Motor neuron (in vitro differentiated cells): ENCODE measurements at regions not wholly inside any gene's neighbourhood (a gene's known extent, or its start where the extent isn't known, plus 50 kb on each side); places are given as distances from the start of the nearest gene placed in this dataset.
"Not testable (repeated sequence)": the region's sequence is repeated elsewhere in the genome, so short reads cannot be mapped to it uniquely, and the experiment has no call there.

Experiments used
- ATAC-seq, 8 experiments: fragments of 200-7000 bp; cut with Tn5 transposase; replicated peaks in 6 of 8; 2 replicates each; pipeline ENCODE4 v1.8.0; 2021; ENCODE audit warnings: mild to moderate bottlenecking in 8 of 8, moderate library complexity in 8 of 8
- H3K27ac ChIP-seq, 2 donors: fragments of 250-450 bp; sonication (Bioruptor Pico); 2 replicates each; pipeline ENCODE4 v1.9.0; 2021; ENCODE audit warnings: antibody characterized with exemption in 2 of 2, mild to moderate bottlenecking in 2 of 2, moderate library complexity in 1 of 2
- H3K4me1 ChIP-seq, 2 donors: fragments of 250-450 bp; sonication (Bioruptor Pico); replicated peaks in 1 of 2; 2 replicates each; pipeline ENCODE4 v1.6.1; 2021; ENCODE audit warnings: antibody characterized with exemption in 2 of 2, mild to moderate bottlenecking in 2 of 2, moderate library complexity in 1 of 2
- H3K4me3 ChIP-seq, 5 donors: fragments of 250-450 bp; sonication (Bioruptor Pico); 2 replicates each; pipeline ENCODE4 v1.9.0; 2021; ENCODE audit warnings: antibody characterized with exemption in 5 of 5, mild to moderate bottlenecking in 5 of 5, moderate library complexity in 4 of 5
- WGBS, 10 experiments: fragments of 450-650 bp; shearing (Covaris generic); methylation state at CpG; one replicate each; pipeline ENCODE4 v1.0.0; 2022; 5-methylcytosine and 5-hydroxymethylcytosine counted together
- in situ Hi-C, 9 experiments: fragments of 400-800 bp; cut with MboI; loops; one replicate each; pipeline ENCODE4 v1.15.0; 2021; ENCODE audit warnings: low sequenced_read_pairs in 9 of 9, low pct_unique_long_range_greater_than_20kb in 2 of 9; ENCODE audit not compliant: unreplicated experiment in 9 of 9

DNA sequence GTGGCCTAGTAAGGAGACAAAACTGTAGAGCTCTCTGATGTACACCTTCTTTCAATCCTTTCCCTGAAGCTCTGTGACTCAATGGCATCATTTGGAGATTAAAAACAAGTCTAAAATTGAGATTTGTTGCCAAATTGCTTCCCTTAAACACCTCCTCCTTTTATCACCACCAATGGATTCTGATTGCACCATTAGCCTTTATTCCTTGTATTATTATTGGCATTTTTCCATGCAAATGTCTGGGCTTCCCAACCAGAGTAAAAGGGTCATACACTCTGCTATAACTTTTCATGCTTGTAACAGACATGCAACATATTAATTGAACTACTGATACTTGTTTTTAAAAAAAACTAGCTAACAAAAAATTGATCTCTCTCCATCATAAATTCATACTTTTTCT lies 124.2 kb downstream of the CCDC34 start:
- H3K4me1 ChIP-seq: peaks cover 8 to 10% of the 10 kb centered on the region in 2 donors
- no peak overlapping the region for H3K4me3 ChIP-seq
- in situ Hi-C loops: loop anchor here in 1 of 9 experiments (25.0 kb wide), 1 partner anchor 98 kb away; no protein-coding TSS in a partner anchor
- no peak for ATAC-seq
- H3K27ac ChIP-seq: no peak overlapping the region

- in situ Hi-C loops: loop anchor here in 1 of 9 experiments (25.0 kb wide), 1 partner anchor 100 kb away; no protein-coding TSS in a partner anchor
- no peak for ATAC-seq
- Histone ChIP-seq H3K27ac (no peak overlapping the region), H3K4me1 (peaks cover 8 to 11% of the 10 kb centered on the region in 2 donors), H3K4me3 (no peak overlapping the region)
Observed at GRCh38 chr11:27237643-27238042, 125.4 kb downstream of the CCDC34 start.

DNA sequence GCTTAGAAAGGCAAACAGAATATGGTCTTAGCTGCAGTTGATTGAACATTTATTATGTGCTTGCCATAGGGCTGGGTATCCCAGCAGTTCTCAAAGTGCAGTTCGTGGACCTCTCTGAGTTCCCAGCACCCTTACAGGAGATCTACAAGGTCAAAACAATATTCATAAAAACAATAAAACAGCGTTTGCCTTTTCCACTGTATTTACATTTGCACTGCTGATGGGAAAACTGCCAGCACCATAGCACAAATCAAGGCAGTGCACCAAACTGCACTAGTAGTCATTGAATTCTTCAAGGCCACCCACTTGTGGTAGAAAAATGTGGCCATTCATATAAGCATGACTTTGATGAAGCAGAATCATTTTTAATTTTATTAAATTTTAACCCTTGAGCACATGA lies 128.1 kb downstream of the CCDC34 start:
- in situ Hi-C loops: loop anchor here in 1 of 9 experiments (25.0 kb wide), 1 partner anchor 102 kb away; no protein-coding TSS in a partner anchor
- no peak overlapping the region for H3K27ac ChIP-seq
- H3K4me3 ChIP-seq: no peak overlapping the region
- ATAC-seq: no peak
- WGBS, 10 experiments: 0 to 100% (median 77%) methylated on average over 1 to 2 of the region's 2 CpGs; no CpG with 5 or more reads in 1 of the 10 experiments
- H3K4me1 ChIP-seq: peaks cover 8 to 11% of the 10 kb centered on the region in 2 donors

GRCh38 chr11:27234043-27234668 lies 128.9 kb downstream of the CCDC34 start:
- 0 to 87% (median 65%) methylated on average over 3 to 8 of the region's 10 CpGs; no CpG with 5 or more reads in 2 of the 10 experiments for WGBS, 10 experiments
- peak overlapping the region in 1 of 2 donors; percentile 9 for H3K27ac ChIP-seq
- H3K4me3 ChIP-seq: no peak overlapping the region
- in situ Hi-C loops: loop anchor here in 1 of 9 experiments (25.0 kb wide), 1 partner anchor 103 kb away; no protein-coding TSS in a partner anchor
- peaks cover 8 to 11% of the 10 kb centered on the region in 2 donors for H3K4me1 ChIP-seq
- ATAC-seq: peak; percentile 77 to 95 (median 88)

DNA sequence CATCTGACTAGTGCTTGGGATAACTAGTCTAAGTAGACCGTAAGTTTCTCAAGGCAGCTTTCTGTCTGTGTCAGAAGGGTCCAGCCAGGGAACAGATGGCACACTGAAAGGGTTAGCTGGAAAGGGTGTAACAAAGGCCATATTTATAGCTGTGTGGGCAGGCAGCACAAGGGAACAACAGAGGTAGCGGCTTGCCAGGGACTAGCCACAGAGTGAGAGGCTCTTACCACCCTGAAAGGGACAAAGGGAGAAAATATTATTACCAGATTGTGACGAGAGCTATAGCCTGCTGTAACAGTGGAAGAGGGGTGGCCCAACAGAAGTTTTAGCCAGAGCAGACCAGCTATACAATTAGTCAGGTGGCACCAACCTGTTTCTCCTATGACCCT lies 129.4 kb downstream of the CCDC34 start:
- 0 to 89% (median 43%) methylated on average over 1 to 3 of the region's 3 CpGs for WGBS, 10 experiments
- peak overlapping the region in 1 of 2 donors; percentile 9 for H3K27ac ChIP-seq
- in situ Hi-C loops: loop anchor here in 1 of 9 experiments (25.0 kb wide), 1 partner anchor 104 kb away; no protein-coding TSS in a partner anchor
- ATAC-seq: peak in 7 of 8 experiments; percentile 9 to 78 (median 71)
- no peak overlapping the region for H3K4me3 ChIP-seq
- peaks cover 9 to 11% of the 10 kb centered on the region in 2 donors for H3K4me1 ChIP-seq

- peaks cover 18 to 21% of the 10 kb centered on the region in 2 donors for H3K4me1 ChIP-seq
- no peak overlapping the region for H3K27ac ChIP-seq
- in situ Hi-C loops: loop anchor here in 1 of 9 experiments (25.0 kb wide), 1 partner anchor 106 kb away; no protein-coding TSS in a partner anchor
- WGBS, 10 experiments: 0 to 91% (median 68%) methylated on average over 1 to 6 of the region's 6 CpGs
- H3K4me3 ChIP-seq: no peak overlapping the region
- no peak for ATAC-seq
Observed at GRCh38 chr11:27231530-27231929, 131.5 kb downstream of the CCDC34 start.

GRCh38 chr11:27230192-27230572 lies 132.8 kb downstream of the CCDC34 start:
- in situ Hi-C loops: loop anchor here in 1 of 9 experiments (25.0 kb wide), 1 partner anchor 107 kb away; no protein-coding TSS in a partner anchor
- WGBS, 10 experiments: 100% methylated on average over 1 of the region's 1 CpG; no CpG with 5 or more reads in 5 of the 10 experiments
- no peak for ATAC-seq
- Histone ChIP-seq H3K4me3 (no peak overlapping the region), H3K27ac (no peak overlapping the region), H3K4me1 (peaks cover 18 to 21% of the 10 kb centered on the region in 2 donors)

DNA sequence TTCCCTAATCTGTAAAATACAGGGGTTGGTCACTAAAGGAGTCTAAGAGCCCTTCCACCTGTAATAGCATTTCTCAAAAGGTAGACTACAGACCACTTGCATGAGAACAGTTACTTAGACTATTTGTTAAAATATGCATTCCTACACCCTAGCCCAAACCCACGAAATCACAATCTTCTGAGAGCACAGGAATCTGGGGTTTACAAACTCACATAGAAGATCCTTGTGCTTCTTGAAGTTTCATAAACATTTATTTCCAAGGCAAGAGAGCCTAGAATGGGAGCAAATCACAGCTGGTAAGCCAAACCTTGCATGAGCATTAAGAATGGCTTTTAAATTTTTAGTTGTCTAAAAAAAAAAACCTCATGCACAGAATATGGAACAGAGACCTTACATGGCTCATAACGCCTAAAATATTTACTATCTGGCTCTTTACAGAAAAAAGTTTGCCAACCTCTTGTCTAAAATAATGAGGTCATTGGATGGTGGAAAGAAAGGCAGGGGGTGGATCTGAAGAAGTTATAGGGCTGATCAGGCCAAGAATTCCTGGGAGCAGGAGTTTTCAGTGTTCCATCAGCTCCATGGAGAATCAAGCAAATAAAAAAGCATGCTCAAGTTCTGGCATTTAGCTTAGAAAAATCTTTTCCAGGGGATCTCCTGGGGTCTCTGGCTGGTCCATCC lies 133.4 kb downstream of the CCDC34 start:
- Histone ChIP-seq H3K27ac (no peak overlapping the region), H3K4me1 (peaks cover 15 to 21% of the 10 kb centered on the region in 2 donors), H3K4me3 (no peak overlapping the region)
- in situ Hi-C loops: loop anchor here in 1 of 9 experiments (25.0 kb wide), 1 partner anchor 108 kb away; no protein-coding TSS in a partner anchor
- 0 to 100% (median 93%) methylated on average over 1 to 2 of the region's 2 CpGs for WGBS, 10 experiments
- peak in 1 of 8 experiments; percentile 33 for ATAC-seq

- Histone ChIP-seq H3K27ac (no peak overlapping the region), H3K4me3 (no peak overlapping the region), H3K4me1 (peaks cover 8 to 14% of the 10 kb centered on the region in 2 donors)
- ATAC-seq: no peak
- WGBS, 10 experiments: 40 to 100% (median 76%) methylated on average over 1 to 2 of the region's 2 CpGs; no CpG with 5 or more reads in 2 of the 10 experiments
- in situ Hi-C loops: loop anchor here in 1 of 9 experiments (25.0 kb wide), 1 partner anchor 108 kb away; no protein-coding TSS in a partner anchor
Observed at GRCh38 chr11:27228906-27229290, 134.1 kb downstream of the CCDC34 start.

DNA sequence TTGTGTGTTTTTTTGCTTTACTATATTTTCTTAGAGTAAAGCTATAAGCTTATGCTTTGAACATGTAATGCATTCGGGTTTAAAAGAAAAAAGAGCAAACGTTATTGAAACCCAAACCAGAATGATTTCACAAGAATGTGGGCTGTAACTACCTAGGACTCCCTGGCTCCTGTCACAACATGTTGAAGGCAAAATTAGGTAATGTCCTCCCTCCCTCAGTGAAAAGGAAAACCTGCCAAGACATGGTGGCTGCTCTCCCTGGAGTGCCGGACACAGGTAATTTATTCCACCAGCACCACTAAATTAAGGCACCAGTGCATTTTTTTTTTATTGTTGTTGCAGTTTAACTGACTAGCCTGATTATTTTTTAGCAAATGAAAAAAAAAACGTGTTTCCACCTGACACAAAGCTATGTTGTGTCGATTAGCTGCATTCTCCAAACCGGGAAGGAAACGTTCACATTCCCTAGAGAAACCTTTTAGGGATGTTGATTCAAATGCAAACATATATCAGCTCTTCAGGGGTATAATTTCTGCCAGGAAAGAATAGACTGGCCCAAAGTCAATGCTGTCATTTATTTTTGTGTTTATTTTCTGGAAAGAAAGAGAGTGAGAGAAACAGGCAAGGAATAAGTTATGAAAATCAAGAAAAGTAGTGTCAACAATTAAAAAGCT lies 134.6 kb downstream of the CCDC34 start:
- Histone ChIP-seq H3K4me3 (no peak overlapping the region), H3K4me1 (peaks cover 7 to 13% of the 10 kb centered on the region in 2 donors), H3K27ac (no peak overlapping the region)
- ATAC-seq: no peak
- whole genome bisulfite sequencing, 10 experiments: 15 to 90% (median 40%) methylated on average over 2 to 7 of the region's 7 CpGs; no CpG with 5 or more reads in 1 of the 10 experiments
- in situ Hi-C loops: loop anchor here in 1 of 9 experiments (25.0 kb wide), 1 partner anchor 109 kb away; no protein-coding TSS in a partner anchor

DNA sequence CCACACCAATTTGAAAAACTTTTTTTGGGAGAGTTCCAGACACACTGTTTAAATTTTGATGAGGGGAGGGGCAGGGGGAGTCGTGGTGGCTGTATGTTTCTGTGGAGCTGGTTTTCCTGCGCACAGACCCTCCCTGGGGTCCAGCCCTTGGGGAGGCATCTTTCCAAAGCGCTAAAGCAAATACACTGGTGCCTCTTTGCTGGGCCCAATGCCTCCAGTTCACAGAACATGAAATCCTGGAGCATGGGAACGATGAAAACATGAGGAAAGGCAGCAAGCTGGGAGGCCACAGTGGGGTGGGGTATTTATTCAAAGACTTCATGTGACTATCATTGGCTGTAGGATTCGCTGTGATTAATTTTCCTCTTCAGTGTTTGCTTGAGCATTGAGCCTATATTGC lies 135.3 kb downstream of the CCDC34 start:
- H3K4me3 ChIP-seq: no peak overlapping the region
- peak in 4 of 8 experiments; percentile 16 to 67 (median 50) for ATAC-seq
- 50 to 89% (median 63%) methylated on average over 1 to 5 of the region's 5 CpGs for WGBS, 10 experiments
- in situ Hi-C loops: loop anchor here in 1 of 9 experiments (25.0 kb wide), 1 partner anchor 110 kb away; no protein-coding TSS in a partner anchor
- H3K27ac ChIP-seq: peak overlapping the region in 1 of 2 donors; percentile 44
- peaks cover 7 to 13% of the 10 kb centered on the region in 2 donors for H3K4me1 ChIP-seq

DNA sequence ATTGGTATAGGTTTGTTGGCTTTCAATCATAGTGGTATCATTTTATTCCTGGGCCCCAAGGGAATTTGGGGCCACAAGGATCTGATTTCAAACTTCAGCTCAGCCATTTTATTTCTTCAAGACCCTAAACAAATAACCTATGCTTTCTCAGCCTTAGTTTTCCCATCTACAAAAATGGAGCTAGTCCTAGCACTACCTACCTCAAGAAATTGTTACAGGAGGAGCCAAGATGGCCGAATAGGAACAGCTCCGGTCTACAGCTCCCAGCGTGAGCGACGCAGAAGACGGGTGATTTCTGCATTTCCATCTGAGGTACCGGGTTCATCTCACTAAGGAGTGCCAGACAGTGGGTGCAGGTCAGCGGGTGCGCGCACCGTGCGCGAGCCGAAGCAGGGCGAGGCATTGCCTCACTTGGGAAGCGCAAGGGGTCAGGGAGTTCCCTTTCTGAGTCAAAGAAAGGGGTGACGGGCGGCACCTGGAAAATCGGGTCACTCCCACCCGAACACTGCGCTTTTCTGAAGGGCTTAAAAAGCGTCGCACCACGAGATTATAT lies 143.5 kb downstream of the CCDC34 start:
- H3K4me3 ChIP-seq: peak overlapping the region; percentile 8 to 53 (median 46)
- peak in 3 of 8 experiments; percentile 29 to 59 (median 40) for ATAC-seq
- in situ Hi-C loops: not testable (repeated sequence)
- H3K4me1 ChIP-seq: peaks cover 31 to 41% of the 10 kb centered on the region in 2 donors
- WGBS, 10 experiments: 20% methylated on average over 1 of the region's 24 CpGs; no CpG with 5 or more reads in 9 of the 10 experiments
- H3K27ac ChIP-seq: peak overlapping the region; percentile 92
